Neural crest cell (in vitro differentiated cells): ENCODE measurements at regions not wholly inside any gene's neighbourhood (a gene's known extent, or its start where the extent isn't known, plus 50 kb on each side); places are given as distances from the start of the nearest gene placed in this dataset.

ENCODE experiments used
- DNase-seq: peaks from one replicate; pipeline ENCODE4 v3.0.0; 2021; ENCODE audit warnings: low read depth, mixed read lengths, low spot score
- H3K27ac Mint-ChIP-seq: one replicate; pipeline ENCODE4 v1.8.0; 2021; ENCODE audit warnings: mild to moderate bottlenecking, mixed read lengths; ENCODE audit not compliant: unreplicated experiment
- H3K27me3 Mint-ChIP-seq: 2 replicates; pipeline ENCODE4 v1.8.0; 2021; ENCODE audit warnings: low read depth, mild to moderate bottlenecking, mixed read lengths
- H3K36me3 Mint-ChIP-seq: 2 replicates; pipeline ENCODE4 v1.8.0; 2021; ENCODE audit warnings: low read depth, mild to moderate bottlenecking, mixed read lengths
- H3K4me1 Mint-ChIP-seq: 2 replicates; pipeline ENCODE4 v1.8.0; 2021; ENCODE audit warnings: mixed read lengths
- H3K4me3 Mint-ChIP-seq: one replicate; pipeline ENCODE4 v1.8.0; 2021; ENCODE audit warnings: mild to moderate bottlenecking, mixed read lengths
- H3K9me3 Mint-ChIP-seq: 2 replicates; pipeline ENCODE4 v1.8.0; 2021; ENCODE audit warnings: mixed read lengths
- TF ChIP-seq, protein P1 (sequence below): fragments of 200-600 bp; sonication (generic); conservative IDR thresholded peaks from 2 replicates; pipeline ENCODE4 v1.5.0; 2021; ENCODE audit warnings: antibody characterized with exemption, mild to moderate bottlenecking

DNA sequence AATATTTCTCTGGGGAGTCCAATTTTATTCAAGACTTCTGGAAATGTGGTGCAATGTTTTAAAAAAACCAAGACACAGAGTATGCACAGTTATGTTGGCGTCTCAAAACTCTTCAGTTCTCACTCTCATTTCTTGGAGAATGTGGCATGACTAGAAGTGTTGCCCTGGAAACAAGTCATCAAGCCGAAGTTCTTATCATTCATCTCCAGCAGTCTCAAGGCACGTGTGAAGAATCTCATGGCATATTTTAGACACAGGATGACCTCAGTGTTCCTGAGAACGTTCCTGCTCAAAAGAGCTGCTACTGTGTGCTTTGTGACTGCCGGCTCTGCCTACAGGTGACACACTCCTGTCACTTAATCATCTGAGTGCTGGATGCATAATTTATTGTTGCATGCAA is 147.4 kb upstream of the IRX4 start:
- TF ChIP-seq, protein P1, sequence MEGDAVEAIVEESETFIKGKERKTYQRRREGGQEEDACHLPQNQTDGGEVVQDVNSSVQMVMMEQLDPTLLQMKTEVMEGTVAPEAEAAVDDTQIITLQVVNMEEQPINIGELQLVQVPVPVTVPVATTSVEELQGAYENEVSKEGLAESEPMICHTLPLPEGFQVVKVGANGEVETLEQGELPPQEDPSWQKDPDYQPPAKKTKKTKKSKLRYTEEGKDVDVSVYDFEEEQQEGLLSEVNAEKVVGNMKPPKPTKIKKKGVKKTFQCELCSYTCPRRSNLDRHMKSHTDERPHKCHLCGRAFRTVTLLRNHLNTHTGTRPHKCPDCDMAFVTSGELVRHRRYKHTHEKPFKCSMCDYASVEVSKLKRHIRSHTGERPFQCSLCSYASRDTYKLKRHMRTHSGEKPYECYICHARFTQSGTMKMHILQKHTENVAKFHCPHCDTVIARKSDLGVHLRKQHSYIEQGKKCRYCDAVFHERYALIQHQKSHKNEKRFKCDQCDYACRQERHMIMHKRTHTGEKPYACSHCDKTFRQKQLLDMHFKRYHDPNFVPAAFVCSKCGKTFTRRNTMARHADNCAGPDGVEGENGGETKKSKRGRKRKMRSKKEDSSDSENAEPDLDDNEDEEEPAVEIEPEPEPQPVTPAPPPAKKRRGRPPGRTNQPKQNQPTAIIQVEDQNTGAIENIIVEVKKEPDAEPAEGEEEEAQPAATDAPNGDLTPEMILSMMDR, result no peak
- no peak for DNase-seq
- Mint-ChIP-seq H3K27me3 (peaks cover 33% of the 10 kb centered on the region), H3K36me3 (peaks cover 2% of the 10 kb centered on the region), H3K9me3 (peaks cover 8% of the 10 kb centered on the region), H3K4me3 (no peak overlapping the region), H3K27ac (no peak overlapping the region), H3K4me1 (peaks cover 14% of the 10 kb centered on the region)

DNA sequence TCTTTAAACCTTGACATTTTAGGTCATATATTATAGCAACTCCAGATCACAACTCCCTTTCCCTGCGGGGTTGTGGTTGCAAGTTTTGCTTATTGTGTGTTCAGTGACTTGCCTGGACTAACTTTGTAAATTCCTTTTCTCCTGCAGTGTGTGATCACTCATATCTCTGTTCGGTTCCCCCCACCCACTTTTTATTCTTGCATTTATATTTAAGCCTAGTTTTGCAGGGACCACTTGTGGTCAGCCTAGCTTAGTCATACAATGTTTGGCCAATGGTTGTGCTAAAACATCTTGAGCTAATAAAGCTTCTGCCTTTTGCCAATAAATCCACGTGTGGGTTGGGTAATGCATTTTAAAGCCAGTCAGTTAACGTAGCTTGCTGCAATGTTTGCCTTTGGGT is 146.5 kb upstream of the IRX4 start:
- peaks cover 2% of the 10 kb centered on the region for H3K36me3 Mint-ChIP-seq
- H3K9me3 Mint-ChIP-seq, result peaks cover 8% of the 10 kb centered on the region
- DNase-seq, result no peak
- peaks cover 14% of the 10 kb centered on the region for H3K4me1 Mint-ChIP-seq
- no peak overlapping the region for H3K4me3 Mint-ChIP-seq
- no peak overlapping the region for H3K27ac Mint-ChIP-seq
- TF ChIP-seq, protein P1, result no peak
- H3K27me3 Mint-ChIP-seq, result peaks cover 28% of the 10 kb centered on the region

DNA sequence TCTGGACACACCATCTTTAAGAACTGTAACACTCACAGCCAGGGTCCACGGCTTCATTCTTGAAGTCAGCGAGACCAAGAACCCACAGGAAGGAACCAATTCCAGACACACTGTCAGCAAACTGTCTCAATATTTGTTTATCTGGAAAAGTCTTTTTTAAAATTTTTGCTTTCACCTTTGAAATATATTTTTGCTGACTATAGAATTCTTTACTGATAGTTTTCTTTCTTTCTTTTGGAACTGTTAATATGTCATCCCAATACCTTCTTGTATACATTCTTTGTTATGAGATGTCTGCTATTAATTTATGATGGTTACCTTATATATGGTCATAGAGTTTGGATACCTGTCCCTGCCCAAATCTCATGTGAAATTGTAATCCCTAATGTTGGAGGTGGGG is 145.1 kb upstream of the IRX4 start:
- Mint-ChIP-seq H3K9me3 (peaks cover 8% of the 10 kb centered on the region), H3K36me3 (peaks cover 2% of the 10 kb centered on the region), H3K4me1 (peaks cover 14% of the 10 kb centered on the region), H3K27ac (no peak overlapping the region), H3K4me3 (no peak overlapping the region), H3K27me3 (peaks cover 21% of the 10 kb centered on the region)
- TF ChIP-seq, protein P1, result no peak
- no peak for DNase-seq

DNA sequence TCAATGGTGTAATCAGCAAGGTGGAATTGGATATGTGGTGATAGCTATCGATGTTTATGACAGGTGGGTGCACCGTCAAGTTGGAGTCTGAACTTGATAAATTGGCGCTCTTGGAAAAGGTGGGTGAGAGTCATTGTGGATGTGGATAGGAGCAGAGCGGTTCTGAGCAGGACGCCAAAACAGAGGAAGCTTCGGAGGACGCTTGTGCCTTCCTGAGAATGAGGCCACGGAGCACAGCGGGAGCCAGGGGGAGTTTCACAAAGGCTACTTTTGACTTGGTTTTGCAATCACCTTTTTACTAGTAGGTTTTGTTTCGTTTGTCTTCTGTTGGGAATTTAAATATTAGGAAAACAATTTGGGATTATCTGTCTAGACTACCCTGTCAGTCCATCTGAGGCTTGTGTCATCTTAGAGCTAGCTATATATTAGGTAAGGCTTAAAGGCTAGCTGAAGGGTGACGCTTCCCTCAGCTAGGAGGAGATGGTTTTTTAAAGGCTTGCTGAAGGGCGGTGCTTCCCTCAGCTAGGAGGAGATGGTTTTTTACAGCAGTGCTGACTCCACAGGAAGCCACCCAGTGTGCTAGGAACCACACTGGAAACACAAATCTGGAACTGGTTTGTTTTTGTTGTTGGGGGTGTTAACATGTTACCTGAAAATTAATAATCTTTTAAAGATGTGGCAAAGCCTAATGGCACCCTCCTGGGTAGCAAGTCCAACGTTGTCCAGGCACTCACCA is 142.4 kb upstream of the IRX4 start:
- peaks cover 2% of the 10 kb centered on the region for H3K36me3 Mint-ChIP-seq
- peaks cover 5% of the 10 kb centered on the region for H3K4me1 Mint-ChIP-seq
- no peak for DNase-seq
- peaks cover 8% of the 10 kb centered on the region for H3K9me3 Mint-ChIP-seq
- no peak overlapping the region for H3K4me3 Mint-ChIP-seq
- H3K27ac Mint-ChIP-seq, result no peak overlapping the region
- peaks cover 22% of the 10 kb centered on the region for H3K27me3 Mint-ChIP-seq
- TF ChIP-seq, protein P1, result no peak

DNA sequence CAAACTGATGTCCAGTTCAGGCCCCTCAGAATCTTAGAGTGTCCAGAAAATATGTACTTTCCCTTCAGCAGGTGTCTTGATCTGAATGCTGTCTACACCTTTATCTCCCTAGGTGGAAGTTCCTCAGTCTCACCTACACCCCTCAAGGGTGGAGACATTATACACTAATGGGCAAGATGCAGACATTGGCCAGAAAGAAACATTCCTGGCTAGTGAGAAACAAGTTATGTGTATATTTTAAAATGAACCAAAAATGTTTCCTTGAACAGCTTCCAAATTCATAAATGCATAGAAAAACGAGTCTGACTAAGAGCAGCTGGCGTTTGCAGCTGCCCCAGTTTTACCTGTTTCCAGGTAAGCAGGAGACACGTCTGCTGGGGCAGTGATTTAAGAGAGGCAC is 140.5 kb upstream of the IRX4 start:
- H3K36me3 Mint-ChIP-seq, result no peaks in the 10 kb centered on the region
- H3K27ac Mint-ChIP-seq, result no peak overlapping the region
- peaks cover 4% of the 10 kb centered on the region for H3K9me3 Mint-ChIP-seq
- H3K4me1 Mint-ChIP-seq, result no peaks in the 10 kb centered on the region
- H3K4me3 Mint-ChIP-seq, result no peak overlapping the region
- peaks cover 18% of the 10 kb centered on the region for H3K27me3 Mint-ChIP-seq
- no peak for DNase-seq
- TF ChIP-seq, protein P1, result no peak
